OCI-LY1 (cell line): ENCODE measurements at regions not wholly inside any gene's neighbourhood (a gene's known extent, or its start where the extent isn't known, plus 50 kb on each side); places are given as distances from the start of the nearest gene placed in this dataset.

Source experiments
- CTCF ChIP-seq: fragments of 200-600 bp; sonication (generic), shearing (Covaris generic); IDR thresholded peaks from 2 replicates; pipeline ENCODE4 v1.5.1; 2017; ENCODE audit warnings: mild to moderate bottlenecking, antibody characterized with exemption, low read length, moderate library complexity, mixed read lengths
- EZH2 ChIP-seq: fragments of 200-600 bp; sonication (generic), shearing (Covaris generic); IDR thresholded peaks from 2 replicates; pipeline ENCODE4 v1.8.0; 2017; ENCODE audit warnings: borderline replicate concordance, mixed run types, mild to moderate bottlenecking, antibody characterized with exemption, low read length, moderate library complexity, mixed read lengths

GRCh38 chr5:20974426-20974825 lies 986.4 kb upstream of the CDH18 start:
- TF ChIP-seq CTCF (no peak), EZH2 (no peak)
